H1 (cell line): ENCODE measurements at regions not wholly inside any gene's neighbourhood (a gene's known extent, or its start where the extent isn't known, plus 50 kb on each side); places are given as distances from the start of the nearest gene placed in this dataset.

Experiments used
- CTCF ChIA-PET: fragments of 300-600 bp; sonication (Branson Sonifier 250); formaldehyde crosslinking; loops from one replicate; lab custom pipeline; 2021; ENCODE audit not compliant: partially characterized antibody; lab: Charles Lee
- POLR2A ChIA-PET: fragments of 300-600 bp; sonication (Branson Sonifier 250); formaldehyde crosslinking; loops from one replicate; lab custom pipeline; 2021; ENCODE audit warnings: inconsistent platforms; ENCODE audit not compliant: partially characterized antibody; lab: Charles Lee
- DNase-seq, 2 experiments: peaks; one replicate each; pipeline versions ENCODE4 v3.0.0 to v3.0.0-alpha.2; 2010 to 2022; ENCODE audit warnings: low spot score in 2 of 2, low read depth in 1 of 2, mixed read lengths in 1 of 2
- FAIRE-seq: peaks from 2 replicates; lab custom pipeline; 2011; peaks lifted over from hg19 to GRCh38; lab: Jason Lieb, UNC
- H2AFZ ChIP-seq: 2 replicates; pipeline ENCODE4 v1.8.1; 2012; ENCODE audit warnings: low read length, inconsistent platforms
- H2AK5ac ChIP-seq: 2 replicates; pipeline ENCODE4 v1.6.1; 2013; ENCODE audit warnings: low read depth, low read length
- H2BK120ac ChIP-seq: replicated peaks from 2 replicates; pipeline ENCODE3; 2013; ENCODE audit warnings: low read depth, low read length, inconsistent platforms
- H2BK12ac ChIP-seq: 2 replicates; pipeline ENCODE4 v1.6.1; 2013; ENCODE audit warnings: low read depth, low read length
- H2BK15ac ChIP-seq: 2 replicates; pipeline ENCODE4 v1.6.1; 2013; ENCODE audit warnings: low read length
- H2BK20ac ChIP-seq: 2 replicates; pipeline ENCODE4 v1.6.1; 2013; ENCODE audit warnings: low read length
- H2BK5ac ChIP-seq: 2 replicates; pipeline ENCODE4 v1.6.1; 2013; ENCODE audit warnings: low read depth, low read length
- H3K14ac ChIP-seq: 2 replicates; pipeline ENCODE4 v1.6.1; 2013; ENCODE audit warnings: inconsistent platforms; ENCODE audit not compliant: insufficient read length
- H3K18ac ChIP-seq: 2 replicates; pipeline ENCODE4 v1.6.1; 2013; ENCODE audit warnings: low read length; ENCODE audit errors: extremely low read depth
- H3K23ac ChIP-seq: 2 replicates; pipeline ENCODE4 v1.6.1; 2013; ENCODE audit warnings: inconsistent platforms; ENCODE audit not compliant: insufficient read length
- H3K23me2 ChIP-seq: 2 replicates; pipeline ENCODE4 v1.6.1; 2013; ENCODE audit warnings: low read depth, low read length
- H3K27ac ChIP-seq: 2 replicates; pipeline ENCODE4 v1.6.1; 2011; ENCODE audit warnings: low read depth, low read length, inconsistent platforms
- H3K27me3 ChIP-seq, 4 experiments: replicated peaks in 1 of 4; 1 replicate in 1 of 4; 2 replicates in 3 of 4; pipeline versions ENCODE4 v1.6.1 to v1.8.1; 2011 to 2013; ENCODE audit warnings: low read length in 3 of 4, mild to moderate bottlenecking in 3 of 4, inconsistent platforms in 2 of 4, mixed read lengths in 2 of 4, moderate library complexity in 1 of 4; ENCODE audit not compliant: control insufficient read depth in 3 of 4, insufficient read depth in 3 of 4; ENCODE audit errors: extremely low read depth in 1 of 4
- H3K36me3 ChIP-seq, 4 experiments: 2 replicates each; pipeline versions ENCODE4 v1.6.1 to v1.8.1; 2011 to 2013; ENCODE audit warnings: mild to moderate bottlenecking in 4 of 4, low read length in 3 of 4, moderate library complexity in 2 of 4, control low read depth in 1 of 4, inconsistent platforms in 1 of 4; ENCODE audit not compliant: insufficient read depth in 4 of 4, control insufficient read depth in 2 of 4
- H3K4ac ChIP-seq: replicated peaks from 2 replicates; pipeline ENCODE3; 2013; ENCODE audit warnings: low read length, low read depth, mixed read lengths, inconsistent platforms; ENCODE audit not compliant: insufficient read length
- H3K4me1 ChIP-seq, 4 experiments: replicated peaks in 1 of 4; 1 replicate in 1 of 4; 2 replicates in 3 of 4; pipeline versions ENCODE4 v1.6.1 to v1.8.1; 2011 to 2013; ENCODE audit warnings: low read length in 3 of 4, inconsistent platforms in 2 of 4, mixed read lengths in 1 of 4; ENCODE audit not compliant: insufficient read depth in 4 of 4, control insufficient read depth in 3 of 4
- H3K4me2 ChIP-seq, 2 experiments: 2 replicates each; pipeline versions ENCODE4 v1.6.1 to v1.8.1; 2011 to 2013; ENCODE audit warnings: low read depth in 2 of 2, low read length in 2 of 2, control low read depth in 1 of 2, inconsistent platforms in 1 of 2, mild to moderate bottlenecking in 1 of 2; ENCODE audit not compliant: insufficient read depth in 1 of 2
- H3K4me3 ChIP-seq, 4 experiments: fragments of 200-600, 300-600 bp in 1 of 4; sonication (generic), shearing (Covaris generic), sonication (Bioruptor Twin) in 1 of 4; 2 replicates each; pipeline versions ENCODE4 v1.5.1 to v1.8.1; 2011 to 2016; ENCODE audit warnings: low read length in 4 of 4, low read depth in 3 of 4, control low read depth in 2 of 4, inconsistent platforms in 2 of 4, mild to moderate bottlenecking in 2 of 4, mixed read lengths in 1 of 4, moderate library complexity in 1 of 4; ENCODE audit not compliant: insufficient read depth in 2 of 4; ENCODE audit errors: extremely low read depth in 1 of 4
- H3K56ac ChIP-seq: replicated peaks from 2 replicates; pipeline ENCODE3; 2013; ENCODE audit warnings: low read depth, mild to moderate bottlenecking, mixed read lengths, low read length, inconsistent platforms; ENCODE audit not compliant: insufficient read length
- H3K79me1 ChIP-seq: 2 replicates; pipeline ENCODE4 v1.6.1; 2013; ENCODE audit warnings: low read depth, low read length, control low read depth
- H3K79me2 ChIP-seq, 2 experiments: 2 replicates each; pipeline versions ENCODE4 v1.6.1 to v1.8.1; 2012 to 2013; ENCODE audit warnings: low read length in 2 of 2, mild to moderate bottlenecking in 2 of 2, inconsistent platforms in 1 of 2; ENCODE audit not compliant: insufficient read depth in 2 of 2, control insufficient read depth in 1 of 2
- H3K9ac ChIP-seq, 4 experiments: replicated peaks in 1 of 4; 1 replicate in 1 of 4; 2 replicates in 3 of 4; pipeline versions ENCODE4 v1.6.1 to v1.8.1; 2011 to 2013; ENCODE audit warnings: low read depth in 3 of 4, low read length in 3 of 4, control low read depth in 2 of 4, mild to moderate bottlenecking in 2 of 4, moderate library complexity in 2 of 4, inconsistent platforms in 1 of 4; ENCODE audit errors: extremely low read depth in 1 of 4
- H3K9me3 ChIP-seq, 2 experiments: 2 replicates each; pipeline versions ENCODE4 v1.6.1 to v1.8.1; 2012 to 2013; ENCODE audit warnings: mild to moderate bottlenecking in 2 of 2, moderate library complexity in 2 of 2, control low read depth in 1 of 2, inconsistent platforms in 1 of 2, low read depth in 1 of 2, low read length in 1 of 2, mixed read lengths in 1 of 2; ENCODE audit not compliant: insufficient read depth in 2 of 2
- H4K20me1 ChIP-seq, 2 experiments: replicated peaks in 1 of 2; 2 replicates each; pipeline versions ENCODE3 to v1.8.1; 2011 to 2013; ENCODE audit warnings: inconsistent platforms in 2 of 2, low read length in 2 of 2, mild to moderate bottlenecking in 1 of 2; ENCODE audit not compliant: insufficient read depth in 2 of 2, control insufficient read depth in 1 of 2
- H4K5ac ChIP-seq: 2 replicates; pipeline ENCODE4 v1.6.1; 2013; ENCODE audit warnings: low read length, low read depth, mixed read lengths, inconsistent platforms; ENCODE audit not compliant: insufficient read length
- H4K8ac ChIP-seq: 2 replicates; pipeline ENCODE4 v1.8.0; 2013; ENCODE audit warnings: mild to moderate bottlenecking, moderate library complexity, low read length, inconsistent platforms; ENCODE audit not compliant: insufficient read depth; ENCODE audit errors: extremely low read depth
- H4K91ac ChIP-seq: replicated peaks from 2 replicates; pipeline ENCODE3; 2013; ENCODE audit warnings: low read length, mixed read lengths, inconsistent platforms; ENCODE audit not compliant: insufficient read length
- BCL11A ChIP-seq, 2 experiments: IDR thresholded peaks; one replicate each; pipeline ENCODE4 v1.6.1; 2011; ENCODE audit warnings: low read depth in 2 of 2, low read length in 2 of 2, mild to moderate bottlenecking in 2 of 2
- EP300 ChIP-seq, 2 experiments: IDR thresholded peaks; 1 replicate in 1 of 2; 2 replicates in 1 of 2; pipeline ENCODE4 v1.6.1; 2011 to 2012; ENCODE audit warnings: low read depth in 2 of 2, low read length in 2 of 2, mild to moderate bottlenecking in 2 of 2, borderline replicate concordance in 1 of 2, inconsistent platforms in 1 of 2, moderate library complexity in 1 of 2
- KDM5A ChIP-seq: fragments of 200-600 bp; IDR thresholded peaks from 2 replicates; pipeline ENCODE4 v1.7.1; 2012; ENCODE audit warnings: mild to moderate bottlenecking, low read length, inconsistent platforms, mixed read lengths
- MAFK ChIP-seq: IDR thresholded peaks from 2 replicates; pipeline ENCODE4 v1.6.1; 2012; ENCODE audit warnings: low read depth, mild to moderate bottlenecking, improper control_type of control experiment, low read length
- RNF2 ChIP-seq: fragments of 200-900, 300-1000 bp; sonication (generic); IDR thresholded peaks from 2 replicates; pipeline ENCODE4 v1.7.1; 2016; ENCODE audit warnings: borderline replicate concordance, low read depth, mild to moderate bottlenecking, antibody characterized with exemption, low read length; ENCODE audit not compliant: poor library complexity, severe bottlenecking; ENCODE audit errors: missing control alignments
- SIN3A ChIP-seq, 2 experiments: IDR thresholded peaks in 1 of 2; conservative IDR thresholded peaks in 1 of 2; 2 replicates each; pipeline ENCODE4 v1.6.1; 2011 to 2012; ENCODE audit warnings: low read length in 2 of 2, improper control_type of control experiment in 1 of 2, low read depth in 1 of 2, mild to moderate bottlenecking in 1 of 2
- SIX5 ChIP-seq: IDR thresholded peaks from 2 replicates; pipeline ENCODE4 v1.6.1; 2011; ENCODE audit warnings: mild to moderate bottlenecking, low read depth, low read length
- SP1 ChIP-seq: IDR thresholded peaks from 2 replicates; pipeline ENCODE4 v1.6.1; 2011; ENCODE audit warnings: low read depth, low read length
- ZNF274 ChIP-seq: IDR thresholded peaks from 2 replicates; pipeline ENCODE4 v1.7.0; 2012; ENCODE audit warnings: low read length, borderline replicate concordance; ENCODE audit errors: extremely low read depth
- WGBS, 2 experiments: shearing (Covaris generic) in 1 of 2; methylation state at CpG; one replicate each; pipeline versions ENCODE4 v1.1.6 to v1.1.7; 2013 to 2015; ENCODE audit warnings: low lambda C conversion rate in 2 of 2, mixed read lengths in 2 of 2, inconsistent platforms in 1 of 2, low coverage in 1 of 2, missing lambda C conversion rate in 1 of 2; ENCODE audit not compliant: insufficient replicate concordance in 2 of 2, insufficient coverage in 1 of 2, insufficient read length in 1 of 2; ENCODE audit errors: extremely low coverage in 1 of 2, missing lambda C conversion rate in 1 of 2; 5-methylcytosine and 5-hydroxymethylcytosine counted together

DNA sequence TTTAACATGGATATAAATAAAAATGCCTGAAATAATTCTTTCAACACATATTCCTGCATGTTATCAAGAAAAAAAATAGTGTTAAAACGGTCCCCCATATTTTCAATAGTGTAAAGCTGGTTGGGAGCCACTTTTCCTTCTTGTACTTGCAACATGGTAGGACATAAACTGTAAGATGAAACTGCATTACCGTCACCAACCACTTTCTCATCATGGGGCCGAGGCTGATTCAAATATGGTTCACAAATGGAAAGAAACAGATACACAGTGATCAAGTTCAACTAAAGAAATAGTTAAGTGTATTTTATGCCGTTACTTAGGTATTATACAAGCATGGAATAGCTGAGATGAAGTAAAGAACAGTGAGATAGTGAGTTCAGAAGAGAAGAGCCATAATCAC, 360.7 kb downstream of the ZEB2 start:
- TF ChIP-seq SP1 (no peak), SIX5 (no peak), SIN3A (conservative IDR thresholded peaks at IDR 0.05 in 1 of 2, IDR thresholded peaks at IDR 0.05 in 1 of 2; ENCODE audit: low read depth in 1 of 2, low read length in 2 of 2) (no peak), MAFK (no peak), ZNF274 (no peak), EP300 (IDR thresholded peaks at IDR 0.05; ENCODE audit: borderline replicate concordance in 1 of 2, low read depth in 2 of 2, low read length in 2 of 2) (no peak), RNF2 (no peak), BCL11A (IDR thresholded peaks at IDR 0.05; ENCODE audit: low read depth in 2 of 2, low read length in 2 of 2) (no peak), KDM5A (no peak)
- no peak overlapping the region for H4K8ac ChIP-seq
- no peak overlapping the region for H3K56ac ChIP-seq
- H3K23me2 ChIP-seq: no peaks in the 10 kb centered on the region
- H3K9ac ChIP-seq: no peak overlapping the region
- FAIRE-seq (no peak), DNase-seq (no peak)
- H3K4me2 ChIP-seq: no peak overlapping the region
- no peak overlapping the region for H2BK15ac ChIP-seq
- POLR2A ChIA-PET: no interaction called here
- H3K79me2 ChIP-seq: no peaks in the 10 kb centered on the region
- H2BK12ac ChIP-seq: no peak overlapping the region
- H3K9me3 ChIP-seq: no peaks in the 10 kb centered on the region
- H4K20me1 ChIP-seq: no peaks in the 10 kb centered on the region
- H3K4ac ChIP-seq: no peak overlapping the region
- H3K23ac ChIP-seq: no peak overlapping the region
- no peak overlapping the region for H2AFZ ChIP-seq
- H2AK5ac ChIP-seq: no peak overlapping the region
- 91% methylated on average over 4 of the region's 4 CpGs; no CpG with 5 or more reads in 1 of the 2 experiments for WGBS, 2 experiments
- no peaks in the 10 kb centered on the region for H3K27me3 ChIP-seq
- H3K14ac ChIP-seq: no peak overlapping the region
- H3K4me3 ChIP-seq: no peak overlapping the region
- H2BK120ac ChIP-seq: no peak overlapping the region
- H4K91ac ChIP-seq: no peak overlapping the region
- H4K5ac ChIP-seq: no peak overlapping the region
- no peaks in the 10 kb centered on the region for H3K36me3 ChIP-seq
- H2BK5ac ChIP-seq: no peak overlapping the region
- H3K18ac ChIP-seq: no peak overlapping the region
- H3K27ac ChIP-seq: no peak overlapping the region
- H2BK20ac ChIP-seq: no peak overlapping the region
- CTCF ChIA-PET: interaction anchor here (0.6 to 2.0 kb wide), 4 partner anchors 9 to 306 kb away, joined by 3 to 10 read pairs (median 3); no protein-coding TSS in a partner anchor
- peaks cover 0 to 1% (median 0%) of the 10 kb centered on the region in 4 experiments; a peak in 2 of 7 replicates for H3K4me1 ChIP-seq
- H3K79me1 ChIP-seq: no peaks in the 10 kb centered on the region
